Fibroblast of villous mesenchyme (primary cell): ENCODE measurements at regions not wholly inside any gene's neighbourhood (a gene's known extent, or its start where the extent isn't known, plus 50 kb on each side); places are given as distances from the start of the nearest gene placed in this dataset.
A peak's percentile ranks its signal among the peaks of the same experiment; 100 is the strongest.

Experiments
- DNase-seq: peaks from one replicate; pipeline ENCODE4 v3.0.0-alpha.2; 2010; ENCODE audit warnings: low read depth
- H3K4me3 ChIP-seq: 2 replicates; pipeline ENCODE4 v1.5.1; 2011; ENCODE audit warnings: low read depth, mild to moderate bottlenecking, low read length
- CTCF ChIP-seq: IDR thresholded peaks from 2 replicates; pipeline ENCODE4 v1.5.1; 2012; ENCODE audit warnings: low read depth, mild to moderate bottlenecking, low read length; ENCODE audit not compliant: insufficient read depth

GRCh38 chr9:126556560-126557250, 57.0 kb upstream of the LMX1B start:
- no peak for DNase-seq
- H3K4me3 ChIP-seq: no peak overlapping the region
- no peak for TF ChIP-seq CTCF

- peak; percentile 96 for TF ChIP-seq CTCF
- no peak overlapping the region for H3K4me3 ChIP-seq
- peak; percentile 29 for DNase-seq
Measured at GRCh38 chr9:126558051-126558665, 55.6 kb upstream of the LMX1B start.

GRCh38 chr9:126559296-126559695, 54.4 kb upstream of the LMX1B start:
- H3K4me3 ChIP-seq: no peak overlapping the region
- no peak for TF ChIP-seq CTCF
- no peak for DNase-seq

- no peak for TF ChIP-seq CTCF
- no peak for DNase-seq
- no peak overlapping the region for H3K4me3 ChIP-seq
Measured at GRCh38 chr9:126561582-126561981, 52.1 kb upstream of the LMX1B start.

GRCh38 chr9:126563556-126563955, 50.2 kb upstream of the LMX1B start:
- no peak for DNase-seq
- H3K4me3 ChIP-seq: no peak overlapping the region
- no peak for TF ChIP-seq CTCF
